Stimulated activated CD8-positive, alpha-beta memory T cell treated with anti-CD3 and anti-CD28 coated beads, Interleukin-12 subunit alpha, Interleukin-12 subunit beta, amount 100 ng/mL, for 24 hours (primary cell): ENCODE measurements at regions not wholly inside any gene's neighbourhood (a gene's known extent, or its start where the extent isn't known, plus 50 kb on each side); places are given as distances from the start of the nearest gene placed in this dataset.

Experiments used
- DNase-seq: peaks from one replicate; pipeline ENCODE4 v3.0.0-alpha.2; 2020; ENCODE audit errors: extremely low read depth

DNA sequence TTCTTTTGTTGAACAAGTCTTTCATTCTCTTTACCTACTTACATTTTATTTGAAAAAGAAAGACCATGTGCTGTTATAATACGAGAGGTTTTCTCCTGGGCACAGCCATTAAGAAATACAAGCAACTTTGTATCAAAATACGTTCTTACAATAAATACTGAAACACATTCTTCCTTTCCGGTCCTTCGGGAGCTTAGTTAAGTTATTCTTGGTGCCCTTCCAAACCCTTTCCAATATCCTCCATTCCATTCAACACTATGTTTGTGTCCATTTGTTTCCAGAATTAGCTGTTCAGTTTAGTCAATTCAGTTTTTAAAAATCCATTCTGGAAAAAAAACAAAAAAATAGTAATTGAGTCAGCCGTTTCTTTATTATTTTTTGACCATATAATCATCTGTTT, 746.8 kb upstream of the SLC10A2 start:
- no peak for DNase-seq

- DNase-seq: no peak
Observed at GRCh38 chr13:103812558-103812957, 746.3 kb upstream of the SLC10A2 start.

DNA sequence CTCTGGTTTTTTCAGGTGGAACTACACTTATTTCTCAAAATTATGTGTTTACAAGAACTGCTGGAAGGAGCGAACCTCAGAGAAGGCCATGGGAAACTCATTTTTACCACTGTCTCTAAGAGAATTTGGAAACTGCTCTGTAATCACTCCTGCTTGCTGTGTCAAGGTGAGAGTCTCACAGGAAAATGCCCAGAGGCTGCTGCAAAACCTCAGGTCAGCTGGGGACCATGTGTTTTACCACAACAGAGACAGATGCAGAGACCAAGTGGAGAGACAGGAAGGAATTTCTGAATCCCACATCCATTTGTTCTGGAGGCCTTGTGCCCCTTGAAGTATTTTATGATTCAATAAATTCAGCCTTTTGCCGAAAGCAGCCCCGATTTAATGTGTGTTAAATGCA, 743.8 kb upstream of the SLC10A2 start:
- no peak for DNase-seq

- no peak for DNase-seq
Observed at GRCh38 chr13:103805771-103806170, 739.6 kb upstream of the SLC10A2 start.

DNA sequence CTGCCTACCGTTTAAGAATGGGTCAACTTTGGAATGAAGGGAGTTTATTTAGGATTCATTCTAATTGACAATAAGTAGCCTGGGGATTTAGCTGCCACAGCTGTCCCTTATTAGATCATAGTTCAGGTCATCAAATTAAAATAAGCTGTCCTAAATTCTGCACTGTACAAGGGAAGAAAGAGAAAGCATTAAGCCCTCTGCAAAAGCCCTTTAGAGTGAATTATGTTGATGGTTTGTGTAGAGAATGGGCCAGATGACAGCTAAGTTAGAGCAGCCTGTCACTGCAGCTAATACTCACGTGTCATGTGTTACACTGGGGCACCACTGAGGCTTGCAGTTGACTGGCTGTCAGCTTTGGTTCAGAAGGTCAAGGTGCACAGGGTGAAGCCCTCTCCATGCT, 737.1 kb upstream of the SLC10A2 start:
- no peak for DNase-seq

DNA sequence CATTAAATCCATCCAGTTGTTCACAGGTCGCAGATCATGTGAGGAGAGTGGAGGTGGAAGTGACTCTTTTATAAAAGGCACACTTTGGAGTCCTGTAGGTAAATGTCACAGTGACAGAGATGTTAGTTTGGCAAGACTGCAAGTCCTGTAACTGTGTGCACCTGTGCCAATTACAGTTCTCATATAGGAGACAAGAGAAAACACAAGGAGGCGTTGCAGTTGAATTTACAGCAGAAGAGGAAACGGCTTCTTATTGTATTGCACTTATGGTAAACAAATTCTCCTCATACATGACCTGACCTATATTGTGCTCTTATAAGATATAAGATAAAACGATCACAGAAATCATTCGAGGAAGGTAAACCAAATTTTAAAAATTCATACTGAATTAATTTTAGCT, 732.8 kb upstream of the SLC10A2 start:
- DNase-seq: no peak

DNA sequence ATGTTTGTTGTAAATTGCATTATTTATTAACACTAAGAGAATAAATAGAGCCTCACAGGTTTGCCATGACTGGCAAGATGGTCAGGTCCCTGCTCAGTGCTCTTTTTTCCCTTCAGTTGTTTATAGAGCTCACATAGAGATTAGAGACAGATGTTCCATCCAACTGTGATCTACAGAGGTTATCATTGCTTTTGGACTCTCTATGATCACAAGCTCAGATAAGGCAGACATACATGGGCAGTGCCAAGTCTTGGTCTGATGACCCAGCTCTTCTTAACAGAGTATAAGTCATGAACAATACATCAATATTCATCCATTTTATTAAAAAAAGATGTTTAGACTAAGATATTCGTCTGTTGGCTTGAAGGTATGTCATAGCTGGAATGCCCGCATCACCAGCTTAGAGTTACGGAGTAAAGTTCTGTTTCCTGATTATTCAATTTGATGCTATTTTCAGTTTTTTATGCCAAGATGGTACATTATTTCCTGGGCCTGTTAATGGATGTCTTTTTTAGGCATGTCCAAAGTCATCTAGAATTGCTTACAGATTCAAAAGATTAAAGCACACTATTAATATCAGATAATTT, 729.8 kb upstream of the SLC10A2 start:
- no peak for DNase-seq

DNA sequence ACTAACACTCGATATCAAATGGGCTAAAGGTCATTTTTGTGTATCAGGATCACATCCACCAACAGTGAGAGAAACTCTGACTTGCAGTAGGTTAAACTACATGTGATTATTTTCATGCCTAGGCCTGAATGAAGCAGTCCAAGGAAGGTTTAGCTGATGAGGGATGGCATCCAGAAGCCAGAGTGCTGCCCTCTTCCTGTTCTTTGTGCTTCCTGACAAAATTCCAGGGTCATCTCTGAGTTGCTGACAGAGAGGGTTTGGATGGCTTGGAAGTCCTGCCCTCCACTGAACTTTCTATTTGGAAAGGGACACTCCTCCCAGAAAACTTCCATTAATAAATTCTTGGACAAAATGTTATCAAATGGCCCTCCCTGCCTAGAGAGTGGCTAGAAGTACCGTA, 728.3 kb upstream of the SLC10A2 start:
- no peak for DNase-seq

- no peak for DNase-seq
Observed at GRCh38 chr13:103788061-103788652, 721.9 kb upstream of the SLC10A2 start.

GRCh38 chr13:103772576-103772975, 706.4 kb upstream of the SLC10A2 start:
- DNase-seq: no peak

- DNase-seq: no peak
Observed at GRCh38 chr13:103762523-103762922, 696.3 kb upstream of the SLC10A2 start.

DNA sequence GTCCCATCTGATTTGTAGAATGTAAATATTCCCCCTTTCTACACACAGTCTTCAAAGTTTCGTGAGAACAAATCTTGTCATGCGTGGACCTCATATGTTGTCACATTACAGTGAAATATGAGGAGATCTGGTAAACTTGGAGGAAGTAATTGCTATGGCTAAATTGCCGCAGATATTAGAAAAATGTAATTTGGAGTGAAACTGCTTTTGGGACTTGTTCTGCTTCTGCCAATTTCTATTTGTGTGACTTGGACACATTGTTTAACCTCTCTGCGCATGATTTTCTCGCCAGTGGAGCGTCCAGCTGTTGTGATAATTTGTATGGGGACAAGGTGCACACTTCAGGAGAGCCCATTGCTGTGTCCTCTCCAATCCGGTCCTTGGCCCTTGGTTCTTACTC, 693.1 kb upstream of the SLC10A2 start:
- no peak for DNase-seq

DNA sequence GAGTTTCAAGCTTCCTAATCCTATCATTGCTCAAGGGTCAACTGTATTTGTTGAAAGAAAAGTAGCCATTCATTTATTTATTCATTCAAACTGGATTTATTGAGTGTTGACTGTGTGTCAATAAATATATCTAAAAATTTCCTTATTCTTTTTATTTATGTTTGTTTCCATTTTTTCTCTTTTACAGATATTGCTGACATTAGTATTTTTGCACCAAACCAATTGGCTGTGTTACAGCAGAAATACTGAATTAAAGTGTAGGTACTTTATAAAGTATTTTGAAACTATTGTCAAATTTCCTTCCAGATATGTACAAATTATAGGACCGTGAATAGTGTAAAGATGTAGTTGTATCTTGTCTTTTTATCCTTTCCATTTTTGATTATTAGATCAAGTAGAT, 692.0 kb upstream of the SLC10A2 start:
- DNase-seq: no peak

GRCh38 chr13:103757361-103757760, 691.1 kb upstream of the SLC10A2 start:
- DNase-seq: no peak

- DNase-seq: no peak
Observed at GRCh38 chr13:103754783-103755182, 688.6 kb upstream of the SLC10A2 start.

GRCh38 chr13:103734837-103735236, 668.6 kb upstream of the SLC10A2 start:
- DNase-seq: no peak

GRCh38 chr13:103731959-103732358, 665.7 kb upstream of the SLC10A2 start:
- DNase-seq: no peak

DNA sequence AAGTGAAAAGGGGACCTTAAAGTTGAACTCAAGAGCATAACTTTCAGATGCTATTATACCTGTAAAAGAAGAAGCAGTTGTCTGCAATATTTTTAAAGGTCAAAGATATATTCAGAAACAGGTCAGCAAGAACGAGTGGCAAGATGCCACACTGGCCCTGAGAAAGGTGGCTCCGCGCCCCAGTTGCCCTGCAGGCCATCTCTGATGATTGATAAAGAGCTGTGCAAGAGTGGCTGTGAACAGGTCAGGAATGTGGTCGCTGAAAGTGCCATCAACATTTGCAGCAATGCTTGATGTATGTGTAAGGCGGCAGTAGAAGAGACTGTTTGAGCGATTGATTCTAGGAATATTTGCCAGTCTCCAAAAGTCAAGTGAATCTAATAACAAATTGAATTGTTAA, 664.2 kb upstream of the SLC10A2 start:
- no peak for DNase-seq

GRCh38 chr13:103726808-103727207, 660.6 kb upstream of the SLC10A2 start:
- no peak for DNase-seq

DNA sequence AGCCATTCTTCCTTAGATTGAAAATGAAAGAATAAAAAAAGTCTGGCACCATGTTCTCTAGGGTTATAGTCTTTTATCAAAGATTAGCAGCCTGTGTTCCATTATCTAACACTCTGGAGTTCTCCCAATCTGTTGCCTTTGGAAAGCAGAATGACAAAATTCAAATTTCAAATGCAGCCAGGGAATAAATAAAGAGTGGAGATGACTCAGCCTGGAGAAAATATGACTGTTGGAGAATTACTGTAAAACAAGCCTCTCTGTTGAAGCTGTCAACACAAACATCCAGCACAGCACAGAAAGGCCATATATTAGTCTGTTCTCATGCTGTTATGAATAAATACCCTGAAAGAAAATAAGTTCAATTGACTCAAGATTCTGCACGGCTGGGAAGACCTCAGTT, 650.5 kb upstream of the SLC10A2 start:
- no peak for DNase-seq

DNA sequence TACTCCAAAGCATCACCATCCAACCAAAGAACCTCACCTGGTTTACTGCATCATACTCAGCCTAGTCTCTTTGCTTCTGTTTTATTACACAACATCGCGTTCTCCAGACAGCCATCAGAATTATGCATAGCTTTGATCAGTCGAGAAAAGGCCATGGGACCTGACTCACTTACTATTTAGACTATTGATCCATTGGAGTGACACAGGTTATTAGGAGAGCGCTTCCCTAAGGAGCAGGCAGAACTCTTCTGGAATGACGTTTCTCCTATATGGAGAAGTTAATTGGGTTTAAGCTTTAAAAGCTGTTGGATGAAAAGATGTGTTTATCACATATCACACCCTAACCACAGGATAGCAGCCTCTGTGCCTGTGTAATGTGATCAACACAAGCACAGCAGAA, 649.1 kb upstream of the SLC10A2 start:
- no peak for DNase-seq

DNA sequence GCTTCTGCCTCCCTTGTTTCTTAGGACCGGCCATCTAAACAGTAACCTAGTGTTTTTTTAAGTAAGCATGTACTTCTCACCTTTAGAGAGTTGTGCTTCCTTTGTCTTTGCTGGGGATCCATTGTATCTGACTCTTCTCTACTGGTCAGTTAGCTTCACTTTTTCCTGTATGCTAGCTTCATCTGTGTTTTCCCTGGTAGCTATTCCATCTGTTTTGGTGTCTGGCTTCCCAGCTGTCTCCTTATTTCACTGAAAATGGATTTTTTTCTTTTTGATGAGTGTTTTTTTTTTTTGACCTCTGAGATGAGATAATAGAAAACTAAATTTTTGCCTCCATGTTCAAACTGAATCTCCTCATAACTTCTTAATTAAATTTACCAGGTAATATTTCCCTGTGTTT, 637.0 kb upstream of the SLC10A2 start:
- DNase-seq: no peak

GRCh38 chr13:103698000-103698399, 631.8 kb upstream of the SLC10A2 start:
- no peak for DNase-seq

DNA sequence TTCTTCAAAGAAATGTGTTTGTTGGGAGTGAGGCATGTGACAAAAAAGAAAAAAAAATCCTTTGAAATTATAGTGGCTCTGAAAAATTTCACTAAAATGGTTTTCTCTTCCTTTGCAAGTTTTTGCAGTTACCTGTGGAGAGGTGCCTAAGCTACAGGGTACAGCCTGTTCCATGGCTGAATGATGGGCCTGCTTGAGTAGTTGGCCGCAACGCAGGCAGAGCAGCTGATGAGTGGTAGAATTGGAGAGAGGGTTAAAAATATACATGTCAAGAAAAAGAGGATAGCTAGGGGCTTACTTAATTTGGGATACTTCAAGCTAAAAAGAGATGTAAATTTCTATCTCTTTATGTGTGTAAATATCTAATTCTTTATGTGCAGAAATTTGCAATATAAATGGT, 629.1 kb upstream of the SLC10A2 start:
- no peak for DNase-seq
